ENCODE measurements at regions not wholly inside any gene's neighbourhood (a gene's known extent, or its start where the extent isn't known, plus 50 kb on each side); places are given as distances from the start of the nearest gene placed in this dataset.

DNA sequence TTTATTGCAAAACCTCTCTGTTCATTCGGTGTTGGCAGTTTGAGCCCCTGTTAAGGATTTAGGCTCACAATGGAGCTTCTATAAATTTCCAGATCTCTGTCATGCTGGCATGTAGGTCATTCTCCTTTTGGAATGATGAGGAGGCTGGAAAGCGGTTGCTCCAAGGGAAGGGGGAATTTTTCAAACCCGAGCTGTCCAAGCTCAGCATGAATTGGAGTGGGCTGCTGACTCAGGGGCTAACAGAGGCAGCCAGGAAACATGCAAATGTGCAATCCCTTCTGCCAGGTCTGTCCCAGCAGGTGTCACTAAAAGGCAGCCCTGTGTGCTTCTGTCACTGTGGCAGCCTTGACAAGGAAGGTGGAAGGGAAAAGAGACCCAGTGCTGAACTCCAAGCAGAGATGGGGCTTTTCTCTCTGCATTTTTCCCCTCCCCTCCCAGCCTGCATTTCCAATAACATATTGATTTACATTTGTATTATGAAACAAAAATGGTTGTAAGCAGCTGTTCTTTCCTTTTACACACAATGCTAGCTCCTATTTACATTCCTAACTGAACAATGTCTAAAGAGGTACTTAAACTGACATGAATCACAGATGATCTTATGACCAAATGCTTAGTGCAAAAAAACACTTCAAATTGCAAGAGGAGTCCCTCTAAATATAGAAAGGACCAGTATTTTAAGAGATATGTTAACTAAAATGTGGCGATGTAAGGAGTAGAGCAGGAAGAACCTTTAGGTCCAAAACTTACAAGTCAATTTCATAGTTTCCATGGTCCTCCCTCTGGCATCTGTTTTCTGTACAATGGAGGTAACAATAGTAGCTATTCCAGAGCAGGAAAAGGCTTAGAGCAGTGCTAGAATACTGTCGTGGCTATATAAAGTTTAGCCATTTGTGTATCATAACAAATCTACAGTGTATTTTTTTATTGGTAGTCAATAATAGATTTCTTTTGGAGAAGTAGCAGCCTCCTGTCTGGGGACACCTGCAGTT, 84.5 kb upstream of the ATP10A start:
- no peak for DNase-seq

DNA sequence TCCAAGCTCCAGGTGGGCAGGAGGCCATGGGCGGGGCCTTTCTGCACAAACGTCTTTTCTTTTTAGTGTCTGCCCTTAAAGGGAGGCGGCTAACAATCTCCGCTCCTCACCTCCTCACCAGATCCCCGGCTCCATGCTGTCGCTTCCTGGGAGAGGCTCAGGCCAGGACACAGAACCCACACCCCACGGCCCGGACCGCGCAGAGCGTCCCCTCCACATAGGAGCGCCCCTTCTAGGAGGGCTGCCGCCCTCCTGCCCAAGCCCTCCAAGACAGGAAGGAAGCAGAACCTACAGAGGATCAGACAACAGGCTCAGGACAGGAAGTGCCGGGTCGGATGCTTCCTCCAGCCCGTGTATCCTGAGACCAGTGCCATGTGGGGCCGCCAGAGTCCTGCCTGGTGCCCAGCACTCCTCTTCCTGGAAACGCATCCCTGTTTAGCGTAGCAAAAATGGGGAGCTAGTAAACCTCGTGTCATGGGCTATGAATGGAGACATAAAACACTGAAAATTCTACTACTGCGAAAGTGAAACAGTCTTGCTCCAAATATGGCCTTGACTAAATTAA, 83.2 kb upstream of the ATP10A start:
- DNase-seq = no peak

- no peak for DNase-seq
Observed at GRCh38 chr15:25944386-25944785, 81.3 kb upstream of the ATP10A start.

DNA sequence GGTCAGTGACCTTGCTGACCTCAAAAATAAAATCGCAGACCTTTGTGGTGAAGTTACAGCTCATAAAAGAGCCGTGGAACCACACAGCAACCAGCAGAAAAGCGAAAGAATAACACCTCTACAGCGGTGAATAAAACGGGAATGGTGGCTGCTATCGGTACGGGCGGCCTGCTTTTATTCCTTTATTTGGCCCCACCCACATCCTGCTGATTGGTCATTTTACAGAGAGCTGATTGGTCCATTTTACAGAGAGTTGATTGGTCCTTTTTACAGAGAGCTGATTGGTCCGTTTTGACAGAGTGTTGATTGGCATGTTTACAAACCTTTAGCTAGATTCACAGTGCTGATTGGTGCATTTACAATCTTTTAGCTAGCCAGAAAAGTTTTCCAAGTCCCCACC, 80.7 kb upstream of the ATP10A start:
- DNase-seq = no peak

DNA sequence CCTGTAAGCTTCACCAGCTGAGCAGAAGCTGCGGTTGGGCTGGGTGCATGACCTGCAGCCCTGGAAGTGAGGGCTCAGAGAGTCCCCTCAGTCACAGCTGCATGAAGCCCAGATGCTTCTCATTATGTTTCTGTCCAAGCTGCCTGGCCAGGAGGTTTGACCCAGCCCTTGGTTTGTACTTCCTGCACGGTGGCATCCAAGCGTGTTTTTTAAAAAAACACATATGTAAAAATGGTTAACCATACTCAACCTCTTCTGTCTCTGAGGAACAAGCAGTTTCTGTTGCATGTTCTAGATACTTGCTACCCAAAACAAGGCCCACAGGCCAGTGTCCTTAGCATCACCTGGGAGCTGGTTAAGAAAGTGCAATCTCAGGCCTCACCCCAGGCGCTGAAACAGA, 76.0 kb upstream of the ATP10A start:
- no peak for DNase-seq

- no peak for DNase-seq
Observed at GRCh38 chr15:25937796-25938195, 74.7 kb upstream of the ATP10A start.

- no peak for DNase-seq
Observed at GRCh38 chr15:25936004-25936403, 72.9 kb upstream of the ATP10A start.

GRCh38 chr15:25933456-25934158, 70.5 kb upstream of the ATP10A start:
- DNase-seq = peak; percentile 67

DNA sequence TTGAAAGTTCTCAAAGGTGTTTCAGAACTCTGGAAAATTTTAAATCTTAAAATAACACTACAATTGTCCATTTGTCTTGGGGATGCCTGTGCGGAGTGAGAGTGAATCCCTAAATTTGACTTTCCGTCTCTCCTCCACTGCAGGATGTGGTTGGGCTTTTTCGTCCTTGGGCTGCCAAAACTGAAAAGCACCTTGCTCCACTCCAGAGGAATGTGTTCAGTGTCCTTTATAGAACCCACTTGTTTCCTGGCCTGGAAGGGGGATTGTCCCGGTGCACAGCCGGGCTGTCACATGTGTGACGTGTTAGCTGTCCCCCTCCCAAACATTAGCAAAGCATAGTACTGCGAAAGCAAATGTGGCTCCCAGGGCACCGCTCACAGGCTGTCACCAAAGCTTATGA, 69.6 kb upstream of the ATP10A start:
- no peak for DNase-seq

GRCh38 chr15:25931851-25932250, 68.7 kb upstream of the ATP10A start:
- DNase-seq = no peak

GRCh38 chr15:25930931-25931330, 67.8 kb upstream of the ATP10A start:
- DNase-seq = no peak

All from activated CD8-positive, alpha-beta memory T cell treated with anti-CD3 and anti-CD28 coated beads, Interleukin-2, amount 50 U/mL, for 4 hours (primary cell).